Left lung (tissue), 4 donors: ENCODE measurements at regions not wholly inside any gene's neighbourhood (a gene's known extent, or its start where the extent isn't known, plus 50 kb on each side); places are given as distances from the start of the nearest gene placed in this dataset.

ENCODE experiments used
- ATAC-seq: fragments of 200-7000 bp; cut with Tn5 transposase; one replicate; pipeline ENCODE4 v1.9.1; 2020; ENCODE audit warnings: moderate library complexity
- DNase-seq, 4 donors: peaks; one replicate each; pipeline ENCODE4 v3.0.0-alpha.2; 2013 to 2020
- H3K27ac ChIP-seq, 2 donors: fragments of 200-600 bp; sonication (generic) in 1 of 2; one replicate each; pipeline versions ENCODE4 v1.5.0 to v1.8.0; 2020 to 2021
- H3K27me3 ChIP-seq, 2 donors: fragments of 200-600 bp; sonication (generic) in 1 of 2; one replicate each; pipeline versions ENCODE4 v1.5.0 to v1.8.0; 2020 to 2021
- H3K36me3 ChIP-seq, 2 donors: fragments of 200-600 bp; sonication (generic) in 1 of 2; one replicate each; pipeline versions ENCODE4 v1.5.0 to v1.8.0; 2020 to 2021
- H3K4me1 ChIP-seq, 2 donors: fragments of 200-600 bp; one replicate each; pipeline ENCODE4 v1.8.0; 2021
- H3K4me3 ChIP-seq, 2 donors: fragments of 200-600 bp; sonication (generic) in 1 of 2; one replicate each; pipeline versions ENCODE4 v1.5.0 to v1.8.0; 2020 to 2021; ENCODE audit warnings: mild to moderate bottlenecking in 1 of 2
- H3K9me3 ChIP-seq, 2 donors: fragments of 200-600 bp; sonication (generic) in 1 of 2; one replicate each; pipeline versions ENCODE4 v1.5.0 to v1.8.0; 2020 to 2021
- intact Hi-C, 2 donors: fragments of 100-400 bp; cut with DNase I; formaldehyde crosslinking; loops; one replicate each; pipeline versions ENCODE4 v1.11.2 to v1.14.2; 2022
- TF ChIP-seq, protein P1 (sequence below), 2 donors: fragments of 200-600 bp; sonication (generic) in 1 of 2; IDR thresholded peaks; one replicate each; pipeline versions ENCODE4 v1.5.0 to v1.8.0; 2021; ENCODE audit warnings: antibody characterized with exemption in 2 of 2
- donor health status: DM: no; HTN: yes; CAD: no.
- donor health status: DM: no; HTN: no; CAD: no.

GRCh38 chr14:84750284-84750683 is 779.7 kb upstream of the FLRT2 start:
- peak; percentile 26 for ATAC-seq
- Histone ChIP-seq H3K4me1 (no peaks in the 10 kb centered on the region), H3K27me3 (no peaks in the 10 kb centered on the region), H3K9me3 (peaks cover 0 to 10% of the 10 kb centered on the region in 2 donors), H3K4me3 (no peak overlapping the region), H3K36me3 (no peaks in the 10 kb centered on the region), H3K27ac (no peak overlapping the region)
- TF ChIP-seq, protein P1, sequence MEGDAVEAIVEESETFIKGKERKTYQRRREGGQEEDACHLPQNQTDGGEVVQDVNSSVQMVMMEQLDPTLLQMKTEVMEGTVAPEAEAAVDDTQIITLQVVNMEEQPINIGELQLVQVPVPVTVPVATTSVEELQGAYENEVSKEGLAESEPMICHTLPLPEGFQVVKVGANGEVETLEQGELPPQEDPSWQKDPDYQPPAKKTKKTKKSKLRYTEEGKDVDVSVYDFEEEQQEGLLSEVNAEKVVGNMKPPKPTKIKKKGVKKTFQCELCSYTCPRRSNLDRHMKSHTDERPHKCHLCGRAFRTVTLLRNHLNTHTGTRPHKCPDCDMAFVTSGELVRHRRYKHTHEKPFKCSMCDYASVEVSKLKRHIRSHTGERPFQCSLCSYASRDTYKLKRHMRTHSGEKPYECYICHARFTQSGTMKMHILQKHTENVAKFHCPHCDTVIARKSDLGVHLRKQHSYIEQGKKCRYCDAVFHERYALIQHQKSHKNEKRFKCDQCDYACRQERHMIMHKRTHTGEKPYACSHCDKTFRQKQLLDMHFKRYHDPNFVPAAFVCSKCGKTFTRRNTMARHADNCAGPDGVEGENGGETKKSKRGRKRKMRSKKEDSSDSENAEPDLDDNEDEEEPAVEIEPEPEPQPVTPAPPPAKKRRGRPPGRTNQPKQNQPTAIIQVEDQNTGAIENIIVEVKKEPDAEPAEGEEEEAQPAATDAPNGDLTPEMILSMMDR (IDR thresholded peaks at IDR 0.05), result no peak
- no peak for DNase-seq
- intact Hi-C loops, result no loop called here

DNA sequence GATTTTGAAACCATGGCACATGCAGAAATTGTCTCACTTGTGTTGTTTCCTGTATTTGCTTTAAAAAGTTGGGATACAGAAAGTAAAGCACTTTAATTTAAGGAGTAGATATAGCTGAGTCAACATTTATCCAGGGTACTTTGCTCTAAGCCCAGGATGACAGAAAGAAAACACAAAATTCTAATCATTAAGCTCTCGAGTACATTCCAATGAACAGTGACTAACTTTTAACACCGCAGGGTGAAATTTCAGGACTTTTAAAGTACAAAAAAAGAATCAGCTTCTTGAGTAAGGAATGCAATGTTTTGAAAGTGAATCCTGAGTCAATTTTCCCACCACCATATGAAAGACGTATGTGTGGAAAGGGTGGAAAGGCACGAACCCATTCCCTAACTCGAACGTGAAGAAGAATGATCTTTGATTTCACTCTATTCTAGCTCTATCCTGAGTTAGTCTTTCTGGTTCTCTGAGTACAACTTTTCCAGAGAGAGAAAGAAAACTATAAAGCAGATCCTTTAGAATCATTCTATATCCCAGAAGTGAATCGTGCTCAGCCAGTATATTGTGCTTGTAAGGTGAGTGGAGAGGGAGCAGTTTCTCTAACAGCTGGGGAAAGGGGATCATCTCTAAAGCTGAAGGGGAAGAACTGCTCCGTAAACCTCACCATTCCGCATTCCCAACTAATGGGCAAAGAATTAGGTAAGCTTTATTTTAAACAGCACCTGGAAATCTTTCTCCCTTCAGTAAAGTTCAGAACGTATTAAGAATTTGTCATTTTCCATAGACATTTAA is 779.0 kb upstream of the FLRT2 start:
- no peak overlapping the region for H3K4me3 ChIP-seq
- ATAC-seq (peak; percentile 87), DNase-seq (no peak)
- TF ChIP-seq, protein P1 (IDR thresholded peaks at IDR 0.05), result no peak
- no peaks in the 10 kb centered on the region for H3K4me1 ChIP-seq
- no peaks in the 10 kb centered on the region for H3K36me3 ChIP-seq
- intact Hi-C loops, result no loop called here
- peaks cover 0 to 10% of the 10 kb centered on the region in 2 donors for H3K9me3 ChIP-seq
- H3K27me3 ChIP-seq, result no peaks in the 10 kb centered on the region
- no peak overlapping the region for H3K27ac ChIP-seq

DNA sequence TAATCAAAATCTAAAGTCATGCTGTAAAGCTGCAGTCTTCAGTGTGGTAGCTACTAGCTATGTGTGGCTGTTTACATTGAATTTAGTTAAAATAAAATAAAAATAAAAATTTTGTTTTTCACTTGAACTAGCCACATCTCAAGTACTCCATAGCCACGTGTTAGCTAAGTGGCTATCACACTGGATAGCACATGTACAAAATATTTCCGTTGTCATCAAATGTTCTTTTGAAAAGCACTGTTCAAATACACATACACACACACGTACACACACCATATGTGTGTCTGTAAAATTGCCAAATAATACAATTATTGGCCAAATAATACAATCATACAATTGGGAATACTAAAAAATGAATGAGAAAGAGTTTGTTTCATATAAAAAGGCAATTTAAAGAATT is 778.2 kb upstream of the FLRT2 start:
- Histone ChIP-seq H3K9me3 (peaks cover 0 to 10% of the 10 kb centered on the region in 2 donors), H3K27ac (no peak overlapping the region), H3K27me3 (no peaks in the 10 kb centered on the region), H3K4me3 (no peak overlapping the region), H3K36me3 (no peaks in the 10 kb centered on the region), H3K4me1 (no peaks in the 10 kb centered on the region)
- ATAC-seq, result peak; percentile 42
- intact Hi-C loops, result no loop called here
- TF ChIP-seq, protein P1 (IDR thresholded peaks at IDR 0.05), result no peak
- DNase-seq, result no peak

DNA sequence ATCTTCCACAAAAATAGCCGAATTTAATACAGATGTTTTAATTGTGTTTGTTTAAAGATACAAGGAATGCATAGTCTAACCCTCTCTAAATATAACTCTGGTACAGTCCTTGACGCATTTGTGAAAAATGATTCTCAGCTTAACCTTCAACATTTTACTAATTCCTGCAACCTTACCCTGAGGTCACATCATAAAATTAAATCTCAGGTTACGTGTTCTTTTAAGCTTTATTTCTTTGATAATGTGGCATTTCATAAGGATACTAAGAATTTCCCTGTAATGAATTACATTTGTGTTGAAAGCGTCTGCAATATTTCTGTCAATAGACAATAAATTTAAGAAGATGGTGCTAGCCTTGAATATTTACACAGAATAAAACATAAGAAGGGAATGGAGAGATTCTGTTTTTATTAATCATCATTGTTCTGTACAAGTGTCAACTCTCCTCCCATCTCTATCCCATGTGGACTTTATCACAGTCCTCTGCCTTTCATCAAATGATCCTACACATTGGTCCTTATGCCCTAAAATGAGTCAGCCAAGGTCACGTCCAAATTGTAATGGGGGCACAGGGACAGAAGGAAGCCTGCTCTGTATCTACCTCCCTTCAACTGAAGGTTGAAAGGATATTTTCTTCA is 769.3 kb upstream of the FLRT2 start:
- Histone ChIP-seq H3K27ac (no peak overlapping the region), H3K4me3 (no peak overlapping the region), H3K36me3 (no peaks in the 10 kb centered on the region), H3K4me1 (no peaks in the 10 kb centered on the region), H3K27me3 (no peaks in the 10 kb centered on the region), H3K9me3 (peaks cover 0 to 27% of the 10 kb centered on the region in 2 donors)
- TF ChIP-seq, protein P1 (IDR thresholded peaks at IDR 0.05), result no peak
- no peak for DNase-seq
- intact Hi-C loops, result no loop called here
- ATAC-seq, result no peak

- Histone ChIP-seq H3K9me3 (peaks cover 0 to 35% of the 10 kb centered on the region in 2 donors), H3K27ac (no peak overlapping the region), H3K36me3 (no peaks in the 10 kb centered on the region), H3K27me3 (no peaks in the 10 kb centered on the region), H3K4me3 (no peak overlapping the region), H3K4me1 (no peaks in the 10 kb centered on the region)
- intact Hi-C loops, result no loop called here
- TF ChIP-seq, protein P1 (IDR thresholded peaks at IDR 0.05), result no peak
- DNase-seq (no peak), ATAC-seq (no peak)
Measured at GRCh38 chr14:84767434-84767833, 762.5 kb upstream of the FLRT2 start.
